ENCODE measurements at regions not wholly inside any gene's neighbourhood (a gene's known extent, or its start where the extent isn't known, plus 50 kb on each side); places are given as distances from the start of the nearest gene placed in this dataset.

- TF ChIP-seq ZNF462 (CRISPR knock-in tag; IDR thresholded peaks at IDR 0.05): no peak
- TF ChIP-seq EZH2phosphoT487 (IDR thresholded peaks at IDR 0.05; ENCODE audit: unreplicated experiment): no peak
- TF ChIP-seq CREB1 (CRISPR knock-in tag; IDR thresholded peaks at IDR 0.05; ENCODE audit: low read depth): no peak
Measured at GRCh38 chrX:36642052-36642451, 366.1 kb upstream of the FAM47C start (continued).

DNA sequence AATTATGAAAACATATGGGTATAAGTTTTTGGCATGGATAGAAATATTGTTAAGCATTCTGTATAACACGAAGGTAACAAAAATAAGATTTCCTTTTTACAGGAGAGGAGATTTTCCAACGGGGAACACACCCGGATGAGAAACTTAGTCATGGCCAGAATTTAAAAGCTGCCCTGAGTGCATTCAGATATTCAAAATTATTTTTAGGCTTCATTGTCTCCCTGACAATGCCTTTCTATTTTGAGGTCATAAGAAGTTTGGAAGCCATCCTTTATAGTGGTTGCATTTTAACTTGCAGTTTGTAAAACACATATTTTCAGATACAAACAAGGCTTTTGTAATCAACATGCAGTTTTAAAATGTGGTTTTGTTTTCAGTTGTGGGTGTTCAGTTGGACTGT, 357.5 kb upstream of the FAM47C start:
- no peak overlapping the region for H3K4me3 ChIP-seq
- Mint-ChIP-seq H3K4me1 (0 out of 3 replicates have a peak, but pooled peaks cover 2% of the 10 kb centered on the region), H3K9me3 (no peaks in the 10 kb centered on the region), H3K27me3 (ENCODE audit: insufficient read depth, low read depth, poor library complexity) (peaks cover 2% of the 10 kb centered on the region), H3K4me3 (no peak overlapping the region), H3K36me3 (ENCODE audit: low read depth) (no peaks in the 10 kb centered on the region; the same call in 2 of the 3 replicates), H3K27ac (no peak overlapping the region)
- H3K4me1 ChIP-seq (ENCODE audit: insufficient read depth): no peaks in the 10 kb centered on the region
- no peaks in the 10 kb centered on the region for H4K20me1 ChIP-seq (replicated peaks; ENCODE audit: insufficient read depth)
- H3K36me3 ChIP-seq (ENCODE audit: insufficient read depth): no peaks in the 10 kb centered on the region
- H3K4me2 ChIP-seq: no peak overlapping the region
- H3K27ac ChIP-seq (ENCODE audit: low read depth): no peak overlapping the region
- no peak for ATAC-seq
- no peaks in the 10 kb centered on the region for H3K27me3 ChIP-seq (ENCODE audit: insufficient read depth)
- no peak overlapping the region for H2AFZ ChIP-seq
- no peaks in the 10 kb centered on the region for H3K9me2 ChIP-seq (ENCODE audit: insufficient read depth)
- H3F3A ChIP-seq (replicated peaks; ENCODE audit: low read depth): no peaks in the 10 kb centered on the region
- H3K79me2 ChIP-seq (replicated peaks; ENCODE audit: insufficient read depth): no peaks in the 10 kb centered on the region
- no peak for DNase-seq (ENCODE audit: low spot score)
- TF ChIP-seq ZNF331 (CRISPR knock-in tag; IDR thresholded peaks at IDR 0.05; ENCODE audit: low read depth): no peak
- TF ChIP-seq POLR2AphosphoS5 (IDR thresholded peaks at IDR 0.05; ENCODE audit: low read depth): no peak
- TF ChIP-seq, protein P1, sequence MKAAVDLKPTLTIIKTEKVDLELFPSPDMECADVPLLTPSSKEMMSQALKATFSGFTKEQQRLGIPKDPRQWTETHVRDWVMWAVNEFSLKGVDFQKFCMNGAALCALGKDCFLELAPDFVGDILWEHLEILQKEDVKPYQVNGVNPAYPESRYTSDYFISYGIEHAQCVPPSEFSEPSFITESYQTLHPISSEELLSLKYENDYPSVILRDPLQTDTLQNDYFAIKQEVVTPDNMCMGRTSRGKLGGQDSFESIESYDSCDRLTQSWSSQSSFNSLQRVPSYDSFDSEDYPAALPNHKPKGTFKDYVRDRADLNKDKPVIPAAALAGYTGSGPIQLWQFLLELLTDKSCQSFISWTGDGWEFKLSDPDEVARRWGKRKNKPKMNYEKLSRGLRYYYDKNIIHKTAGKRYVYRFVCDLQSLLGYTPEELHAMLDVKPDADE (IDR thresholded peaks at IDR 0.05): no peak
- TF ChIP-seq ZNF462 (CRISPR knock-in tag; IDR thresholded peaks at IDR 0.05): no peak
- TF ChIP-seq EZH2phosphoT487 (IDR thresholded peaks at IDR 0.05; ENCODE audit: unreplicated experiment): no peak
- no peak for TF ChIP-seq STAT1 (IDR thresholded peaks at IDR 0.05; ENCODE audit: unreplicated experiment)
- no peak for TF ChIP-seq NANOG (IDR thresholded peaks at IDR 0.05; ENCODE audit: borderline replicate concordance)
- no peak for TF ChIP-seq JUNB (IDR thresholded peaks at IDR 0.05; ENCODE audit: unreplicated experiment)
- no peak for TF ChIP-seq CREB1 (CRISPR knock-in tag; IDR thresholded peaks at IDR 0.05; ENCODE audit: low read depth)
